ENCODE measurements at regions not wholly inside any gene's neighbourhood (a gene's known extent, or its start where the extent isn't known, plus 50 kb on each side); places are given as distances from the start of the nearest gene placed in this dataset.
"Not testable (repeated sequence)": the region's sequence is repeated elsewhere in the genome, so short reads cannot be mapped to it uniquely, and the experiment has no call there.

DNA sequence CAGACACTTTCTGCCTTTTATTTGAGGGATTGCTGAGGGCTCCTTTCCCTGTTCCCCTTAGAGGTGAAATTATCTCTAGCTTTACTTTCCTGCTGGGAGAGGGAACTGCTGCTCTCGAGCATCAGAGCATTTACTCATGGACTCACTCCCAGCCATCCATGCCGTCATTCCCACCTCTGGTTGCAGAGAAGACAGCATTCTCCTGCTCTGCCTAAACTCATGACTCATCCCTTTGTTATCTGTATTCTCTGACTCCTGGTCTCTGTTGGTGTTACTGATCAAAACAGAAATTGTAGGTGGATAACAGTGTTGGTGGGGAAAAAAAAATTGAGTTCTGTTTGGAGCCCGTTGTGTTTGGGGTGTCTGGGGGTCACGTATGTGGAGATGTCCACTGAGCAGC is 159.3 kb downstream of the TTC8 start:
- no peak for DNase-seq (ENCODE audit: low read depth in 3 of 3)

DNA sequence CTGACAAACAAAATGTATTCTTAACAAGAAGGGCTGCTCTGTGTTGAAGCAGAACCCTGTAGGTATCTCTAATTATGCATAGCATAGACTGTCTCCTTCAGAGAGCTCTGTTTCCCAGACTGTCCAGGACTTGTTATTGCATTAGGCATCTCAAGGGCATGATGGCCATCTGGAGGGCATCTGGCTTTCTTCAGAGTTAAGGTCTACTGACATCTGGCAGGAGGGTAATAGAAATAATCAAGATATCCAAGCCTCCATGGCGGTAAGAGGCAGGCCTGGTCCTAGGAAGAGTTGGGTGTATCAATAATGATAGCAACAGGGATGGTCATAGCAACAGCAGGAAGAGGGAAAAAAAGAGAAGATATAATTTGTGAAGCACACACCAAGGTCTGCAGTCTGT is 161.2 kb downstream of the TTC8 start:
- no peak for DNase-seq (ENCODE audit: low read depth in 3 of 3)

DNA sequence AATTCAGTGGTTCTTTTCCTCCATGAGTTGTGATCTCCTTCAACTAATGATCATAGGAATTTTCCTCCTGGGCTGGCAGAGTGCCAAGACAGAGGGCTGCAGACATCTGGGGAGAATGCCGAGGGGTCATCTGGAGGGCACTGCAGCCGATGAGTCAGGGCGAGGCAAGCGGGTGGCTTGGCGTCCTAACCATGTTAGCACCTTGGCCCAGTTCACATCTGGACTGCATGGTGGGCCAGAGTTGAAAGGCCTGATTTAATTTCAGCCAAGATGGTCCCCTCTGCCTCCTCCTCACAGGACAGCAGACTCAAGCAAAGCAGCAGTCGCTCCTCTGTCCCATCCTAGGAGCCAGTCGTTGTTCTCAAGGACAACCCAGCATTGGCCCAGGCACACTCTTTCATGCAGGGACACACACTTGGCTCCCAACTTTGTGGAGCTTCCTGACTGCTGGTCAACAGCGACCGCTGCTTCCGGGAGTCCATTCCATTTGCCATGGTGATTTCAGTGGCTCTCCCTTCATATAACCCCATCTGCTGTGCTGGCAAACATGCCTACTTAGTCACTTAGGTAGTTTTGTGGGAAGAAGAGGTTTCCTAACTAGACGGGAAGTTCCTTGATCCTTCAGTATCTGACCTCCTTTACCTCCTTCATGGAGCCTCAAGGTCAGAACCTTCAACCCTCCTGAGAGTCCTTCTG is 161.8 kb downstream of the TTC8 start:
- DNase-seq (ENCODE audit: low read depth in 3 of 3) = no peak

DNA sequence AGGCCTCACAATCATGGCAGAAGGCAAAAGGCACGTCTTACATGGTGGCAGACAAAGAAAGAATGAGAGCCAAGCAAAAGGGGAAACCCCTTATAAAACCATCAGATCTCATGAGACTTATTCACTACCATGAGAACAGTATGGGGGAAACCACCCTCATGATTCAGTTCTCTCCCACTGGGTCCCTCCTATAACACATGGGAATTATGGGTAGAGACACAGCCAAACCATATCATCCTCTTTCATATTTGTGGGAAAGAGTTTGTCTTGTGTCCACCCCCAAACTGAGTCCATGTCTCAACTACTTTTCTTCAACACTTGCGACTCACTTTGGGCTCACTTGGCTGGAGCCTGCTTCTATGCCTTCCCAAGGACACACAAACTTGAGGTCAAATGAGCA is 162.5 kb downstream of the TTC8 start:
- DNase-seq (ENCODE audit: low read depth in 3 of 3) = not testable (repeated sequence)

DNA sequence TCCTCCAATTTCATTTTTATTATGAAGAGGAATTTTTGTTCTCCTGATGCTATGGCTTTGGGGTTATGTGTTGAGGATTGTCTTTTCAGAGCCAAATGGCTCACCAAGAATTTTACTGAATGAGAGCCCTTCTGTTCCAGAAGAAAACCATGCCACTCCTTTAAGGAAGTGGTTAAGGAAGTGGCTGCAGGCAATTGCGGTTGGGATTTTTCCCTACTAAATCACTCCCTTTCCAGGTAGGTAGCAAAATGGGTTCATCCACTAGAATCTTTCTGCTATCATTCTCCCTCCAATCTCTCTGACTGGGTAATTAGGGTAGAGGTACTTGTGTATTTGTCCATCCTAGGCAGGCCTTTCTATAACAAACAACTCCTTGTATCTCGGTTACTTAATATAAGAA is 163.1 kb downstream of the TTC8 start:
- DNase-seq (ENCODE audit: low read depth in 3 of 3) = no peak

DNA sequence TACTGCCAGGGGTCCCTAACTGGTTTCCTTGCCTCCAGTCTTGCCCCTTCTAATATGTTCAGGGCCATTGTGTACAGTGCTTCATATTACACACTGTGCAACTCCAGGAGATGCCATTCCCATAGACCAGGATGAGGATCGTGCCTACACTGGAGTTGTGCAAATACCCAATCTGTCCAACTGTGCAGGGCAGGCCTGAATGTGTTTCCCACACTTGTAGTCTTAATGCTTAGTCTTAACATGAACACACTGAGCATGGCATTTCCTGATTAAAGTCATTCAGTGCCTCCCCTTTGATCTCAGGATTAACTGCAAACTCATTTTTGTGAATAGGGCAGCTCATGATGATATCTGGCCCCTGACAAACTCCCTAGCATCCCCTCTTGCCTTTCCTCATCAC is 165.5 kb downstream of the TTC8 start:
- no peak for DNase-seq (ENCODE audit: low read depth in 3 of 3)

DNA sequence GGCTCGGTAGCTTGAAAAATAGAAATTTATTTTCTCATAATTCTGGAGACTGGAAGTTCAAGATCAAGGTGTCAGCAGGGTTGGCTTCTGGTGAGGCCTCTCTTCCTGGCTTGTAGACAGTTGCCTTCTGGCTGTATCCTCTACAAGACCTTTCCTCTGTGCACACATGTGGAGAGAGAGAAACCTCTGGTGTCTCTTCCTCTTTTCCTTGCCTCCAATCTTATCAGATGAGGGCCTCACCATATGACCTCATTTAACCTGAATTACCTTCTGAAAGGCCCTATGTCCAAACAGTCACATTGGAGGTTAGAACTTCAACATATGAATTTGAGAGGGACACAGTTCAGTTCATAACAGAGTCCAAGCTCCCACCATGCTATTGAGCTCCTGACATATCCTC is 166.4 kb downstream of the TTC8 start:
- no peak for DNase-seq (ENCODE audit: low read depth in 3 of 3)

DNA sequence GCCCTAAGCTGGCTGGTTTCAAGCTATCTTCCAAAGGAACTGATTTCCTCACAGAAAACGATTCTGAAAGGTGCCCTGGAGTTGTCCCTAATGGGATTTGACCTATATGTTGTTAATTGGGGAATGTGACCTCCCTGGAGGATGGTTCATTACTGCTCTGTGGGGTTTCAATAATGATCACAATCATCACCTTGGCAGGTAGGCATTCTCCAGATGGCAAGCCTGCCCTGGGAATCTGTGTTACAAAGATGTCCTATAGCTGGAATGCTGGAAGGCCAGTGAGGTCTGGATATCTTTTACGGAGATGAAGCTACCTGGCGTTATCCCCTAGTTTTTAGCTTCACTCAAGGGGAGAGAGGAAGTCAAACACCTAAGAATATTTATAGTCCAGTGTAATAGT is 167.6 kb downstream of the TTC8 start:
- no peak for DNase-seq (ENCODE audit: low read depth in 3 of 3)

DNA sequence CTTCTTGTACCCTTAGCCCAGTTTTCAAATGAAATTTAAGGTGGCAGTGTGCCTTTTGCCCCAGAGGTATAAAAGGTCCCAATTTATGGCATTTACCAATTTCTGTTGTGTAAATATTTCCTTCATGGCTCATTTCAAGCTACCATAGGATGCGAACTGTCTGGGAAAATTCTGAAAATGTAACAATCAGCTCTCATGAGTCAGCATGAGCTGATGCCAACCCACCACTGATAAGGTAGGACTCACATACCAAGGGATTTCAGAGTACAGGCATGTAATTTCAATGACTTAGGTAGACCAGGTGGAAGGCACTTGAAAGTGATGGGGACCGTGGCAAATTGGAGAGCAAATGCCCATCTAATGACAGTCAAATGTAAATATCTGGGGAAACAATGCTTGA is 169.5 kb downstream of the TTC8 start:
- no peak for DNase-seq (ENCODE audit: low read depth in 3 of 3)

DNA sequence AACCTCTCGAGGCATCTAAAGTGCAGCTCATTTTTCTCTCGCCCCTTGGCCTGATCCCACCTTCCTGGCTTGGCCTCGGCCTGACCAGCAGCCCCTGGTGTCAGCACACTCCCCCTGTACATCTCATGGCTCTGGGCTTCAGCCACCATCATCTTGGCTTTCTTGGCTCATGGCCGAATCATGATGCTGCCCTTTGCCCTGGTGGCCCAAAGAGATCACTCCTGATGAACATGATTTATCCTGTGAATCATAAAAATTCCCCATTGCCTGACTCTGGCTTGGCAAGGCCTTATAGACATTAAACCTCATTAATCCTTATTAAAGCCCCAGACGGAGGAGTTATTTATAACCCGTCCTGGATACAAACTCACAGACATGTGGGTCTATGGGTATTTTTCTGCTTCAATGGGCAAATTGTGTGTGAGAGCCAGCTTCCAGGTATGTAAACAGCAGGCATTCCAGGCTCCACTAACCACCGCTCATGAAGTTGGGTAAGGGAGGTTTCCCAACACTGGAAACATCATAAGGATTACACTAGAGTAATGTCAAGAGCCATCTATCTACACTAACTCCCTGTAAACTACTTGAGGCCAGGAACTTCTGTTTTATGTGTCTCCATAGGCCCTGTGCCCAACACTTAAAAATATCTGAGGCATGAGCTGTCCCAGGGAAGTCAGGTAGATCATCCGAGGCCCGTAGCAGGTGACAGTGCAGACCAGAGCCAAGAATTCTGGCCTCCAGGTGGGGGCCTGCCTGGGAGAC is 171.2 kb downstream of the TTC8 start:
- DNase-seq (ENCODE audit: low read depth in 3 of 3) = no peak

DNA sequence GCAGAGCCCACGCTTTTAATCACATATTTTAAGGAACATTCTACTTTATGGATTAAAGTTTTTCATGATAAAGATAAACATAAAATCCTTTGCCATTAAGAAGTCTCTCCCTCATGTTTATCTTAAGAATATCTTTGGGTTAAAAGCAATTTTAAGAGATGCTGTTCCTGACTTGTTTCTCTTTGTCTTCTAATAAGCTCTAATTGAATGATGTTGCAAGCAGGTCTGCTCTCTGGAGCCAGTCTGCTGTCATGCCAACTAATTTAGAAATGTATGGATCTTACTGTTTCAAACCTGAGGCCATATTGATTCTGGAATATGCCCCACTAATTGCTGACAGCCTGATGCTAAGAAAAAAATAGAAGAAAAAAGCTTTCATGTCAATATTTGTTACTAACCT is 173.6 kb downstream of the TTC8 start:
- DNase-seq (ENCODE audit: low read depth in 3 of 3) = no peak

DNA sequence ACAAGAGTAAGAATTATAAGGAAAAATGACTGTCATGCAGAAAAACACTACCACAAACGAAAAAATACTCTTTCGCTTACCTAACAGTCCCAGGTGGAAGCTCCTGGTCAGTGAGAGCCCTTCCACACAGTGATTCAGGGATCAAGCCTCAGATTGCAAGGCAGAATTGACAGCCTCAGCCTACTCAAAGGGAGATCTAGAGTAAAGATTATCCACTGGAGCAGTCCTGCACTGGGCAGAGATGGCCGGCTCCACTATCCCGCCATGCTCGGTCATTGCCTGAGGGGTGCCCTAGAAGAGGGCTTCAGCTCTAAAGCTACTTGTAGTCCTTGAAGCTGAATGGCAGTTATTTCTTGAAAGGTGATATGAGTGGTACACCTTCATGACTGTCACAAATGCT is 174.7 kb downstream of the TTC8 start:
- DNase-seq (ENCODE audit: low read depth in 3 of 3) = no peak

DNA sequence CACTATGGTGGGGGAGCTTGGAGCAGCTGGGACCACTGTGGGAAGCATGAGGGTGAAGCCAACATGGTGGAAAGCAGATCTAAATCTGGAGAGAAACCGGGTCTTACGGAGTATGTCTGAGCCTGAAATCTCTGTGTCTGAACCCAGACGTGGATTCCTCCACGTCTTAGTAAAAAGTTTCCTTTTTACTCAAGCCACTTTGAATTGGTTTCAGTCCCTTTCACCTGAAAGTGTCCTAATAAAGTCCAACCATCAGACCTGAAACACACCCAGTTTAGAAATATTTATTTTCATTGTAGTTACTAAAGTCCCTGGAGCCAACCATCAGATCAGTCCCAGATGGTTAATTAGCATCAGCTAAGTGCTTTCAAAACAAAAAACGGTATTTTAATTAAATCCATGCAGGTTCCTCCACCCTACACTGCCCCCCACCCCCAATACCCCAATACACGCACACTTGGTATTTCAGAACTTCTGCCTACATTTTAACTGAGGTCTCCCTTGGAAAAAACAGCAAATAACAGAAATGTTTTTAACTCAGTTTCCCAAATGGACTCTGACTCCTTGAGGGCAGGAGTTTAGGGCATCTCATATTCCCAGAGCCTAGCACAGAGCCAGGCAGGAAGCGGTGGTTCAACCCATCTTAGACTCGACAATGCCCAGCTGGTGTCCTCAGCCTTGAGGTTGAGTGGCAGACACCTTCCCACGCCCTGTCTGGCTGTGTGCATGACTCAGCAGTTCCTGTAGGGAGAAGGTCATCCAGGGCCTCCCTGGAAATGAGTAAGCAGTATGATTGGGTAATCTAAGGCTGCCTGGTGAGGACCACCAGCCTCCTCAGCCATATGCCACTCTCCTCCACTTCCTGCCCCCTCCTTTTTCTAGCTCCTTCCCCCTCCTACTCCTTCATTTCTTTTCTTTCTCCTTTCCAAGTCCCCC is 175.8 kb downstream of the TTC8 start:
- DNase-seq (ENCODE audit: low read depth in 3 of 3) = peak; percentile 3 to 32 (median 27)

DNA sequence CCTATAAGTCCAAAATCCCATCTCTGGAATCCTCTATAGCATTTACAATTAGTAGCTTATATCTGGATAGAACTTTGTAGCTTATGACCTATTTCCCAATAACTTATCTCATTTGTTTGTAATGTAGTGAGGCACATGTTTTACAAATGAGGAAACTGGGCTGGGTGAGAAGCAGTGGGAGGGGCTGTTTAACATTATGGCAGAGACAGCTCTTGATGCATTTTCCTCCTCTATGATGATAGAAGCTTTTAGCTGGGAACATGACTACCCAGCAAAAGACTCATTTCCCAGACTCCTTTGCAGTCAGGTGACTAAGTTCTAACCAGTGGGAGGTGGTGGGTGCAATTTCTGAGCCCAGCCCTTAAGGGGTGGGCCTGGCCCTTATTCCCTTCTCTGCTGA is 179.7 kb downstream of the TTC8 start:
- DNase-seq (ENCODE audit: low read depth in 3 of 3) = no peak

DNA sequence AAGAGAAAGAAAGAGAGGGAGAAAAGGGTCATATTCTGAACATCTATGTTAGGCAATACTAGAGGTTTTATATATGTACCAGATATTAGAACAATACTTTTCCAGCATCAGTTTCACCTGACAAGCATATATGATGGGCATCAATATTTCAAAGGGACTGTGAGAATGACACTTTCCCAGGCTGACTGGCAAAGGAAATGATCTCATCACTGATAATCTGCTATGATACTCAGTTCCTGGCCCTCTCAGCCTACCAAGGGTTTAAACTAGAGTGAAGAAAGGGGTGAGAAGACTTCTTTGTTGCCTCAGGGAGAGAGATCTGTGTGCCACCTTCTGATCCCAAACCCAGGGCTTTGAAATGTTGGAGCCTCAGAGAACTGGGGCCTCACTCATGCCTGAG is 183.5 kb downstream of the TTC8 start:
- no peak for DNase-seq (ENCODE audit: low read depth in 3 of 3)

DNA sequence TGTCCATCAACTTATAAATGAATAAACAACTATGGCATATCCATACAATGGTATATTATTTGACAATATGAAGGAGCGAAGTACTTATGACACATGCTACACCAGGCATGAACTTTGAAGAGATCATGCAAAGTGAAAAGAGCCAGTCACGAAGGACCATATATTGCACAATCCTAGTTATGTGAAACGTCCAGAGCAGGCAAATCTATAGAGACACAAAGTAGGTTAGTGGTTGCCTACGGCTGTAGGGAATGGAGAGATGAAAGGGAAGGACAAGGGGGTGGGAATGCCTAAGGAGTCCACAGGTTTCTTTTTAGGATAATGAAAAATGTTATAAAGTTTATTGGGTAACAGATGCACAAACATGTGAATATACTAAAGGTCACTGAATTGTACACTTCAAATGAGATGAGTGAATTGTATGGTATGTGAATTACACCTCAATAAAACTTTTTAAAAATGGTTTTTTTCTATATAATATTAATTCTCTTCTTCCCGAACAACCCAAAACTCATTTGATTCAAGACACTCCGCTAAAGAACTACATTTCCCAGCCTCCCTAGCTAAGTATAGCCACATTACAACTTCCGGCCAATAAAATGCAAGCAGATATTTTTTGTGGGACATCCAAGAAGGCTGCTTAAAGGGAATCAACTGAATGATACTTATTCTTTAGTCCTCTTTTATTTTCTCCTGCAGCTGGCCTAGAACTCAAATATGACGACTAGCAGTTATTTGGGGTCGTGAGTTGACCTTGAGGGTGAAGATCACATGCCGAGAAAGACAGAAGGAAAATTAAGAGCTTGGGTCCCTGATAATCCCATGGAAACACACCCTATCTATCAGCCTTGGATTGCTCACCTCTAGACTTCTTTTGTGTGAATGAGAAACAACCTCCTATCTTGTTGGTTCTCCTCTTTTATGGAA is 187.2 kb downstream of the TTC8 start:
- DNase-seq (ENCODE audit: low read depth in 3 of 3) = no peak

DNA sequence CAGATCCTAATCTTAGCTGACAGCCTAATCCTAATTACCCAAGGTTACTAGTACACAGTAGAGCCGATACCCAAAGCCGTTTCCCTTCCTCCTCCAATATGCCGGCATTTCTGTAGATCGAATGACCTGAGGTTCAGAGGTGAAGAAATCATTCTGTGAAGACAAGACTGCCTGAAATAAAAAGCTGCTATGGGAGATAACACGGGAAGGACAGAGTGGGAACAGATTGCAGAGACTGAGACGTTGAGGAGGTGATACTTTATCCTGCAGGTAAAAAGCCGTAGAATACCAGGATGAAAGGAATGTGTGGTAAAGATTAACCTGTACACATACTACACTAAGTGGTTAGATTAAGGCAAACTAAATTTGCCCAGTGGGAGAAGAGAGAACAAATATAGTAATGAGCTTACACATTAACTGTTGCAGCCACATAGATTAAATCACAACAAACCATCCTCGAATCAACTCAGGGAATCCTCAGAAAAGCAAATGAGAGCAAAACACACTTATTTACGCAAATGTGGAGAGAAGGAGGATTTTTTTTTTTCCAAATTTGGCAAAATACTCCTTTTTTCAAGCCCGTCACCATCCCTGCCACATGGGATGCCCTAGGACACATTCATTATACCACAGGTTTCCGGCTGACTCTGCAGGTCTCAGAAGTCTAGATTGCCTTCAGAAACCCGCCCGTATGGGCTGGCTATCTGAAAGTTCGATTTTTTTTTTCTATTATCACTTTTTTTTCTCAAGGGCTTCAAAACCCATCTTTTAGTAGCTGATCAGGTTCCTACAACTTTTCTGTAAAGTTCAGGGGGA is 188.0 kb downstream of the TTC8 start:
- no peak for DNase-seq (ENCODE audit: low read depth in 3 of 3)

DNA sequence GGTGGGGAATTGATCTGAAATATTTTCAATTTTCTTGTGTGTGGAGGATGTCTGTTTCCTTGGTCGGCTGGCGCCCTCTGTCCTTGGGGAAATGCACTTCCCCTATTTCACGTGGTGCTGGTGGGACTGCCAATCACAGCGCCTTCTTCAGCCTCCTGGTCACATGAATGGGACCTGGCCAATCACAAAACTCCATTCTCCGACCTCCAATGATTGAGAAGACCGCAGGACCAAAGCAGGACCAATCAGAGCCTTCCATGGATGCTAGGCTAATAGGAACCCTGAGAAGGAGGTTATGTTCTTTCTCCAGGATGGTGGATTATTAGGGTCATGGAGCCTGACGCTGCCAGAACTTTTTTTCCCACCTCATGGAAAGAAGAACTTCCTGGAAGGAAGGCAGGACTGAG is 188.7 kb downstream of the TTC8 start:
- peak in 1 of 3 donors; percentile 15 for DNase-seq (ENCODE audit: low read depth in 3 of 3)

DNA sequence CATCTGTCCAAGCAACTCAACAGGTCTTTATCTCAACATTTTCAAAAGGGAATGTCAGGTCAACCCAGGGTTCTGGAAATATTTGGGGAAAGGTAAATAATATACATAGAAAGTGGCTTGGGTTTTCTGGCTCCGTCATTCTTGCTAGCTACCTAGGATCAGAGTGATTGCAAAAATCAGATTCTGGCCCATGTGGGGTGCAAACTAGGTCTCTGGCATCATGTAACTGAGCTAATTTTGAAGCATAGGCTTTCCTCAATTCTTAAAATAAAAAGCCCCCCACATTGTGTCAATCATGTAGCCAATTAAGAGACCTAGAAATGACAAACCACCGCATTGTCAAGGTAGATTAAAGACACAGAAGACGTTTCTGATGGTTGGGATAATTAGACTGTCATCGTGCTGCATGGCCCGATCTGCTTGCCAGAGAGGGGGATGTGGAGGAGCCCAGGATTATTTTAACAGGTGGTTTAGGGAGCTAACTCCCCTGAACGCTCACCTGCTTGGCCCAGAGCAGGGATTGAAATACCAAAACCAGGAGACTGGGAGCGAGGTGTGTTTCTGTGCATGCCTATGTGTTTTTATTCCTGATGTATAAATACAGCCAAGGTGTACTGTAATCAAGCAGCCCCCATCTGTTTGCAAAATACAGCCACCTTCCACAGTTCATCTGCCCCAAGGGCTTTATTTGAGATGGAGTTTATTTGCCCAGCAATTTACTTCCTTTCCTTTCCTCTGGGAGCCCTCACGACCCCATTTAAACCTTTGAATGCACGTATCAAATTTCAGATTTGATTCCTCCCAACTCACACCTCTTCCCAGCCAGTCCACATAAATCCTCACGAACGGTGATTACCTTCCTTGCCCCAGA is 189.5 kb downstream of the TTC8 start:
- DNase-seq (ENCODE audit: low read depth in 3 of 3) = no peak

DNA sequence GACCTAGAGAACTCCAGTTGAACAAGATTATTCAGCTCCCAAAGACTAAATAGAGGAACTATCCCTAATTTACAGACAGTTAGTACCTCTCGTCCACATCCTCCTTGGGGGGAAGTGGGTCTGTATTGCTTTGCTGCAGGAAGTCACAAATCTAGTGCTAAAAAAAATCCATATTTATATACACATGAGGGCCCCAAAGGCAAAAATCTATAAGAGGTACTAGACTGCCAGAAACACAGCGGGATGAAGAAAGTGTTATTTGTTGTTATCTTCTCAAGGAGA is 190.1 kb downstream of the TTC8 start:
- no peak for DNase-seq (ENCODE audit: low read depth in 3 of 3)

Data from stimulated activated CD4-positive, alpha-beta T cell treated with anti-CD3 and anti-CD28 coated beads, TNF-alpha, amount 100 ng/mL, for 48 hours (primary cell).